ENCODE measurements at regions not wholly inside any gene's neighbourhood (a gene's known extent, or its start where the extent isn't known, plus 50 kb on each side); places are given as distances from the start of the nearest gene placed in this dataset.

- 74% methylated on average over 8 of the region's 8 CpGs for WGBS, 2 experiments (ENCODE audit: low coverage in 1 of 2, low lambda C conversion rate in 2 of 2, missing lambda C conversion rate in 2 of 2)
- Histone ChIP-seq H3K4me2 (ENCODE audit: unreplicated experiment) (no peak overlapping the region), H3K4me3 (no peak overlapping the region), H4K20me1 (ENCODE audit: insufficient read depth) (no peaks in the 10 kb centered on the region), H3K4me1 (ENCODE audit: insufficient read depth) (0 out of 2 replicates have a peak, but pooled peaks cover 4% of the 10 kb centered on the region), H3K79me2 (ENCODE audit: insufficient read depth) (no peaks in the 10 kb centered on the region), H3K27me3 (replicated peaks; ENCODE audit: insufficient read depth) (no peaks in the 10 kb centered on the region), H3F3A (ENCODE audit: insufficient read depth) (no peaks in the 10 kb centered on the region), H3K9ac (no peak overlapping the region), H2AFZ (no peak overlapping the region), H3K27ac (no peak overlapping the region), H3K9me2 (ENCODE audit: insufficient read depth) (no peaks in the 10 kb centered on the region), H3K36me3 (ENCODE audit: low read depth) (no peaks in the 10 kb centered on the region), H3K9me3 (ENCODE audit: low read depth) (no peaks in the 10 kb centered on the region)
- in situ Hi-C loops (cut with MboI): loop anchor here (10.0 kb wide), 1 partner anchor 1233 kb away; no protein-coding TSS in a partner anchor
- TF ChIP-seq EZH2phosphoT487 (IDR thresholded peaks at IDR 0.05; ENCODE audit: insufficient read depth, low read depth) (no peak), EZH2 (IDR thresholded peaks at IDR 0.05; ENCODE audit: insufficient read depth, poor library complexity, severe bottlenecking) (no peak)
- no peak for DNase-seq
Observed at GRCh38 chr20:52311209-52311794, 119.7 kb upstream of the ZFP64 start.

- Histone ChIP-seq H3K4me3 (no peak overlapping the region), H3K36me3 (ENCODE audit: low read depth) (no peaks in the 10 kb centered on the region), H3K27me3 (replicated peaks; ENCODE audit: insufficient read depth) (no peaks in the 10 kb centered on the region), H3K4me2 (ENCODE audit: unreplicated experiment) (no peak overlapping the region), H3K27ac (no peak overlapping the region), H2AFZ (no peak overlapping the region), H3K9me3 (ENCODE audit: low read depth) (no peaks in the 10 kb centered on the region), H3K9ac (no peak overlapping the region), H3K4me1 (ENCODE audit: insufficient read depth) (0 out of 2 replicates have a peak, but pooled peaks cover 4% of the 10 kb centered on the region), H4K20me1 (ENCODE audit: insufficient read depth) (no peaks in the 10 kb centered on the region), H3F3A (ENCODE audit: insufficient read depth) (no peaks in the 10 kb centered on the region), H3K9me2 (ENCODE audit: insufficient read depth) (no peaks in the 10 kb centered on the region), H3K79me2 (ENCODE audit: insufficient read depth) (no peaks in the 10 kb centered on the region)
- 72% methylated on average over 7 of the region's 7 CpGs for WGBS, 2 experiments (ENCODE audit: low coverage in 1 of 2, low lambda C conversion rate in 2 of 2, missing lambda C conversion rate in 2 of 2)
- DNase-seq: no peak
- no peak for TF ChIP-seq EZH2 (IDR thresholded peaks at IDR 0.05; ENCODE audit: insufficient read depth, poor library complexity, severe bottlenecking)
- no peak for TF ChIP-seq EZH2phosphoT487 (IDR thresholded peaks at IDR 0.05; ENCODE audit: insufficient read depth, low read depth)
- in situ Hi-C loops (cut with MboI): no loop called here
Observed at GRCh38 chr20:52309181-52309580, 117.6 kb upstream of the ZFP64 start.

- 61 to 67% methylated on average over 4 of the region's 4 CpGs for WGBS, 2 experiments (ENCODE audit: low coverage in 1 of 2, low lambda C conversion rate in 2 of 2, missing lambda C conversion rate in 2 of 2)
- in situ Hi-C loops (cut with MboI): no loop called here
Observed at GRCh38 chr20:52306477-52306876, 114.9 kb upstream of the ZFP64 start.

GRCh38 chr20:52305858-52306257 lies 114.3 kb upstream of the ZFP64 start:
- Histone ChIP-seq H2AFZ (no peak overlapping the region), H3K4me3 (no peak overlapping the region), H3K27ac (no peak overlapping the region), H3K9ac (no peak overlapping the region), H3K4me1 (ENCODE audit: insufficient read depth) (no peaks in the 10 kb centered on the region), H3K27me3 (replicated peaks; ENCODE audit: insufficient read depth) (no peaks in the 10 kb centered on the region), H3K79me2 (ENCODE audit: insufficient read depth) (no peaks in the 10 kb centered on the region), H3K9me2 (ENCODE audit: insufficient read depth) (no peaks in the 10 kb centered on the region), H3K4me2 (ENCODE audit: unreplicated experiment) (no peak overlapping the region), H3K36me3 (ENCODE audit: low read depth) (no peaks in the 10 kb centered on the region), H4K20me1 (ENCODE audit: insufficient read depth) (no peaks in the 10 kb centered on the region), H3K9me3 (ENCODE audit: low read depth) (no peaks in the 10 kb centered on the region), H3F3A (ENCODE audit: insufficient read depth) (no peaks in the 10 kb centered on the region)
- TF ChIP-seq EZH2 (IDR thresholded peaks at IDR 0.05; ENCODE audit: insufficient read depth, poor library complexity, severe bottlenecking) (no peak), EZH2phosphoT487 (IDR thresholded peaks at IDR 0.05; ENCODE audit: insufficient read depth, low read depth) (no peak)
- 83 to 86% methylated on average over 7 of the region's 7 CpGs for WGBS, 2 experiments (ENCODE audit: low coverage in 1 of 2, low lambda C conversion rate in 2 of 2, missing lambda C conversion rate in 2 of 2)
- in situ Hi-C loops (cut with MboI): no loop called here
- no peak for DNase-seq

More at GRCh38 chr20:52306477-52306876, 114.9 kb upstream of the ZFP64 start:
- H3F3A ChIP-seq (ENCODE audit: insufficient read depth): no peaks in the 10 kb centered on the region
- H3K9me2 ChIP-seq (ENCODE audit: insufficient read depth): no peaks in the 10 kb centered on the region
- H3K79me2 ChIP-seq (ENCODE audit: insufficient read depth): no peaks in the 10 kb centered on the region
- H3K27ac ChIP-seq: no peak overlapping the region
- H4K20me1 ChIP-seq (ENCODE audit: insufficient read depth): no peaks in the 10 kb centered on the region
- no peak overlapping the region for H3K4me2 ChIP-seq (ENCODE audit: unreplicated experiment)
- DNase-seq: no peak
- no peak overlapping the region for H2AFZ ChIP-seq
- no peaks in the 10 kb centered on the region for H3K9me3 ChIP-seq (ENCODE audit: low read depth)
- no peak overlapping the region for H3K4me3 ChIP-seq
- no peaks in the 10 kb centered on the region for H3K4me1 ChIP-seq (ENCODE audit: insufficient read depth)
- no peaks in the 10 kb centered on the region for H3K27me3 ChIP-seq (replicated peaks; ENCODE audit: insufficient read depth)
- no peaks in the 10 kb centered on the region for H3K36me3 ChIP-seq (ENCODE audit: low read depth)
- TF ChIP-seq EZH2phosphoT487 (IDR thresholded peaks at IDR 0.05; ENCODE audit: insufficient read depth, low read depth) (no peak), EZH2 (IDR thresholded peaks at IDR 0.05; ENCODE audit: insufficient read depth, poor library complexity, severe bottlenecking) (no peak)
- H3K9ac ChIP-seq: no peak overlapping the region
